HG03095 (cell line): ENCODE measurements at regions not wholly inside any gene's neighbourhood (a gene's known extent, or its start where the extent isn't known, plus 50 kb on each side); places are given as distances from the start of the nearest gene placed in this dataset.
"Not testable (repeated sequence)": the region's sequence is repeated elsewhere in the genome, so short reads cannot be mapped to it uniquely, and the experiment has no call there.

Experiments
- ATAC-seq: cut with Tn5 transposase; IDR thresholded peaks from one replicate; pipeline ENCODE4 v1.9.1; 2021; ENCODE audit warnings: moderate library complexity; ENCODE audit not compliant: unreplicated experiment

- not testable (repeated sequence) for ATAC-seq
Measured at GRCh38 chr4:159030297-159030696, 72.6 kb upstream of the RAPGEF2 start.

DNA sequence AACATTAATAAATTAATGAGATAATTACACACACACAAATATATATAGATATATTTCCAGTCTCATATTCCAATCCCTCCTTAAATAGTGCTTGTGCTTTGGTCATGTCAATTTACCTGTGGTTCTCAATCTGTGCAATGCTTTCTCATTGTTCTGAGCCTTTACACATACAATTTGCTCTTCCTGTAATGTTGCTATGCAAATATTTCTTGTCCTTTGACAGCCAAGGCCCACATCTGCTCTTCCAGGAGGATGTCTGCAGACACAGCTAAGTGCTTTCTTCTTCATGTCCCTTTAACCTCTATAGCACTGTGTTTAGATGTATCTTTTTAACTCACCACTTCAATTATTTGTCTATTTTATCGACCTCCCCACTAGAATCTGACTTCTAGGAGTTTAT lies 67.3 kb upstream of the RAPGEF2 start:
- no peak for ATAC-seq

DNA sequence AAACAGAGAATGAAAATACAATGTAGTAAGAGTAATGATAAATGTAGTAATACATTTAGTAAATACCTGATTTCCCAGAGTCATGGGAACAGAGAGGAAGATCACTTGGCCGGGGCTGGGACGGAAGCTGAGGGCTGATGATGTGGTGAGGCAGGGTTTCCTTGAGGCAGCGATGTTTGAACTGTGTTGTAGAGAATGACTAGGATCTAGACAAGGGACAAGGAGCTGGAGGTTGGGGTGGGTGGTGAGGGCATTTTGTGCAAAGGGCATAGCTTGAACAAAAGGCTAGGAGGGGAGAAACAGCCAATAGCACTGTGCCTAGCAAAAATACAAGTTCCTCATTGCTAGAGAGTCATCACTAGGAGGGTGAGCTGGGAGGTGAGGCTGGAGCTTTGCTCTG lies 64.3 kb upstream of the RAPGEF2 start:
- ATAC-seq: no peak

- no peak for ATAC-seq
Measured at GRCh38 chr4:159041054-159042034, 61.5 kb upstream of the RAPGEF2 start.

DNA sequence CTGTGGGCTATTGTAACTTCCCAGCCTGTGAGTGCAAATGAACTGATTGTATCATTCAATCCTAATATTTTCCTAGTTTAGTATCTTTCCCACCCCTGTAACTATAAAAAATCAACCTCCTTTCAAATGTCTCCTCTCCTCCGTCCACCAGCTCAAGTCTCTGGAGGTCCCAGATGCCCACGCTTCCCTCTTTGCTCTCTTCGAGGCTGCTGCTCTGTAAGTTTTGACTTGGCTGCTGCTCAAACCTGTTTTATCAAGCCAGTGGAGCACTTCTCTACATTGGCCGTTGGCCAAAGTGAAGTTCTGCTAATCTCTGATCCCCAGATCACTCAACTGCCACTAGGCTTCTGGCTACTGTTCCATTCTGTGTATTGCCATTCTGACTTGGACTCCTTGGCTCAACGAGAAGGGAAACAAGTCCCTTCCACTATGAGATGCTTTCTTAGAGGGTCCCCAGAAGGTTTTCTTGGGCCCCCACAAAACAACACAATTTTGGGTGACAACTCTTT lies 60.7 kb upstream of the RAPGEF2 start:
- ATAC-seq: no peak

GRCh38 chr4:159042868-159043267 lies 60.0 kb upstream of the RAPGEF2 start:
- ATAC-seq: no peak

- ATAC-seq: no peak
Measured at GRCh38 chr4:159043861-159044260, 59.0 kb upstream of the RAPGEF2 start.

- ATAC-seq: no peak
Measured at GRCh38 chr4:159045321-159045720, 57.6 kb upstream of the RAPGEF2 start.

GRCh38 chr4:159046683-159047082 lies 56.2 kb upstream of the RAPGEF2 start:
- ATAC-seq: no peak

DNA sequence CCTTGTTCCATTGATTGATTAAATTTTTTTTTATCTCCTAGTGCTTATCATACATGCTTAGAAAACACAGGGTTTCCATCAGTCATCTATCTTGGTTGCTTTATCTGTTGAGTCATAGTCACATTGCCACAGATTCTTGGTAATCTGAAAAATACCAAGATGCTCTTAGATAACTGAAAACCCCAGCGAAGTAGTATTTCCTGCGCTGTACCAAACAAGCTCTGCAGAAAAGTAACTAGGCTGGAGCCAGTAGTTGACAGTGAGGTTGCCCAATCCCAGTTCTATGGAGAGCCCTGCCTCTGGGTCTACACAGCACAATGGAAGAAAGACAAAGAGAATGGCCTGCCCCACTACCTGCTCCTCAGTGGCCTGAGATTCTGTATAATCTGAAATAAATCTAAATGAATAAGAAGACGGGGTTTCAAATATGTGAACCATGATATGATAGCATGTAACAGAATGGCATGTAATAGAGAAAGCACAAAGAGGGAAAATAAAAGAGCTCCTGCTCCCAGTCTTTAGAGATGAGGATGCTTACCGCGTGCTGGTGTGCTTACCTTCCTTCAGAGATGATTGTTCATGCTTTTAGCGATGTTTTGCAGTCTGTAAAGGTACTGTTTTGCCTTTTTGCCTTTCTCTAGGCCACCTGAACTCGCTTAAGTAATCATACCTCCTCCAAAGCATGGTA lies 55.3 kb upstream of the RAPGEF2 start:
- ATAC-seq: no peak

DNA sequence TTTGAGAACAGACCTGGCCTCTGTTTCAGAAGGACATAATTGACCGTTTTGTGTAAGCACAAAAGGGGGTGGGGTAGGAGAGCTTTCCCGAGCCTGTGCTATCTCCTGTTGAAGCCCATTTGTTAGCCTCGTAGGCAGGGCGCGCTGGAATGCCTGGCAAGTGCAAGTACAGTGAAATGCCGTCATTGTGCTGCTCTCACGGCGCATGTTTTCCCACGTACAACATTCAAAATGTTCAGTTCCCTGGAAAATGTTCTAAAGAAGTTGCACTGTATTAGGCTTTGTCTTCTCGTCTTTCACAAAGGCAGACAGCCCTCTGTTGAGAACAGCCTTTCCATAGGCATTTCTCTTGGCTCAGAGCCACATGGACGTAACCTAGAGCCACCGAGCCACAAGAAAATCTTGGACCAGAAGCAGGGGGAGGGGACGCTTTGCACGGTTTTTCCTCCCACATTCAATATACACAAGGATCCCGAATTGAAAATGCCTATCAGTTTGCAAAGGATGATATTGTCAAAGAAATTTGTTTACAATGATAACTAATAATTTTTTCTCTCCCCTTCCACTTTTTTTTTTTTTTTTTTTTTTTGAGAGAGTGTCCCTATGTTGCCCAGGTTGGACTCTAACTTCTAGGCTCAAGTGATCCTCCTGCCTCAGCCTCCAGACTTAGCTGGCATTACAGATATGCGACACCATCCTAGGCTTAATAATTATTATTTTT lies 54.6 kb upstream of the RAPGEF2 start:
- no peak for ATAC-seq

- no peak for ATAC-seq
Measured at GRCh38 chr4:159049780-159050375, 53.0 kb upstream of the RAPGEF2 start.

DNA sequence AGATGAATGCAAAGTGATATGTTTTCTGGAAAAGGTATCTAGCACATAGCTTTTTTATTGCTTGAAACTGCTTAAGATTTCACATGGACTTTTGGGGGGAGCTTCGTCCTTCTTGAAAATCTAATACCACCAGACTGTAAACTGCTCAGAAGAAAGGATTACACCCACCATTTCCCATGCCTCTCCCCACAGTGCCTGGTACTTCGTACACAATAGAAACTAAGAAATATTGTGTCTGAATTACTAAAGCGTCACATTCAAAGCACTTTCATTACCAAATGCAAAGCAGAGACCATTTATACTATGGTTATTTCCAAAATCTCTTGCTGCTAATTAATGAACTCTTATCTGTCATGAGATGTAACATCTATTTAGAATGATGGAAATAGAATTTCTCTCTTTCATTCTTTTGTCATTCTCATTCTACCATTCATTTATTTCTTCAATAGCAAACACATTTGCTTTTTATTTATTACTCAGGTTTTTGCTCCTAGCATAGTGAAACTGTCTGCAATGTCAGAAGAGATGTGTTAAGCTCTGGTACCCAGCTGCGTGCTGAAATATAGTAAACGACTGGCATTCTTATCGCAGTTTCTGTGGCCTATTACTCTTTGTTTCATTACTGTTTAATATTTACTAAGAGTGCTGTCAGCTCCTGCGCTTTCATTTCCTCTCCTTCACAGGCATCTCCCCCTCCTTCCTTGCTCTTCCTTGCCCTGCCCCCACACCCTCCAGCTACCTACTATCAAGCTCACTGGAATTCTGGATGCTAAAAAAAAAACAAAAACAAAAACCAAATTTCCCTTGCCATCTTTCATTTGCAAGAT lies 51.4 kb upstream of the RAPGEF2 start:
- peak; percentile 82 for ATAC-seq

DNA sequence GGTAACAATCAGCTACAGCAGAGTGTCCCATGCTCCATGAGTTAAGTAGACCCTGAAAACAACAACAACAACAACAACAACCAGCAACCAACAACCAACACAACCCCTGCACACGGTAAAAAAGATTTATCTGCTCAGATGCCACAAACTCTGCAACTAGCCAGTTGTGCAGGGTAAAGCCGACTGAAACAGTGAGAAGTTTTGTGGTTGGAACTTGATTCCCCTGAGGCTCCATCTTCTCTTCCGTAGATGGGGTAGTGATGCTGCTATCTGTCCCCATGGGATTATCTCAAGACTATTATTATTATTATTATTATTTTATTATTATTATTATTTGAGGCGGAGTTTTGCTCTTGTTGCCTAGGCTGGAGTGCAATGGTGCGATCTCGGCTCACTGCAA lies 50.6 kb upstream of the RAPGEF2 start:
- peak; percentile 51 for ATAC-seq
